ENCODE measurements at regions not wholly inside any gene's neighbourhood (a gene's known extent, or its start where the extent isn't known, plus 50 kb on each side); places are given as distances from the start of the nearest gene placed in this dataset.
"Not testable (repeated sequence)": the region's sequence is repeated elsewhere in the genome, so short reads cannot be mapped to it uniquely, and the experiment has no call there.

- DNase-seq (ENCODE audit: low spot score in 2 of 2) = no peak
- intact Hi-C loops (cut with DNase I) = no loop called here
- H3K36me3 ChIP-seq = no peaks in the 10 kb centered on the region
- no peak for TF ChIP-seq CTCF (IDR thresholded peaks at IDR 0.05)
- H3K4me3 ChIP-seq = no peak overlapping the region
- no peaks in the 10 kb centered on the region for H3K9me3 ChIP-seq
- H3K4me1 ChIP-seq = no peaks in the 10 kb centered on the region
- no peaks in the 10 kb centered on the region for H3K27me3 ChIP-seq
- no peak overlapping the region for H3K27ac ChIP-seq
Measured at GRCh38 chr14:106578481-106578880, 1052.1 kb downstream of the TMEM121 start.

GRCh38 chr14:106579084-106579483 lies 1052.7 kb downstream of the TMEM121 start:
- no peak for DNase-seq (ENCODE audit: low spot score in 2 of 2)
- no peaks in the 10 kb centered on the region for H3K9me3 ChIP-seq
- H3K36me3 ChIP-seq = no peaks in the 10 kb centered on the region
- no peaks in the 10 kb centered on the region for H3K27me3 ChIP-seq
- H3K4me3 ChIP-seq = no peak overlapping the region
- intact Hi-C loops (cut with DNase I) = no loop called here
- no peak overlapping the region for H3K27ac ChIP-seq
- TF ChIP-seq CTCF (IDR thresholded peaks at IDR 0.05) = no peak
- H3K4me1 ChIP-seq = no peaks in the 10 kb centered on the region

- DNase-seq (ENCODE audit: low spot score in 2 of 2) = no peak
- intact Hi-C loops (cut with DNase I) = no loop called here
- no peaks in the 10 kb centered on the region for H3K9me3 ChIP-seq
- no peak for TF ChIP-seq CTCF (IDR thresholded peaks at IDR 0.05)
- H3K4me1 ChIP-seq = no peaks in the 10 kb centered on the region
- no peak overlapping the region for H3K4me3 ChIP-seq
- H3K27ac ChIP-seq = no peak overlapping the region
- no peaks in the 10 kb centered on the region for H3K27me3 ChIP-seq
- no peaks in the 10 kb centered on the region for H3K36me3 ChIP-seq
Measured at GRCh38 chr14:106585692-106586091, 1059.3 kb downstream of the TMEM121 start.

- no peak overlapping the region for H3K4me3 ChIP-seq
- no peaks in the 10 kb centered on the region for H3K9me3 ChIP-seq
- H3K36me3 ChIP-seq = no peaks in the 10 kb centered on the region
- no peaks in the 10 kb centered on the region for H3K27me3 ChIP-seq
- no peak overlapping the region for H3K27ac ChIP-seq
- H3K4me1 ChIP-seq = no peaks in the 10 kb centered on the region
- intact Hi-C loops (cut with DNase I) = no loop called here
- TF ChIP-seq CTCF (IDR thresholded peaks at IDR 0.05) = no peak
- DNase-seq (ENCODE audit: low spot score in 2 of 2) = no peak
Measured at GRCh38 chr14:106586098-106586704, 1059.8 kb downstream of the TMEM121 start.

GRCh38 chr14:106591539-106591938 lies 1065.2 kb downstream of the TMEM121 start:
- H3K36me3 ChIP-seq; H3K27me3 ChIP-seq; intact Hi-C loops (cut with DNase I); H3K4me3 ChIP-seq; H3K27ac ChIP-seq; DNase-seq (ENCODE audit: low spot score in 2 of 2); H3K9me3 ChIP-seq; H3K4me1 ChIP-seq: not testable (repeated sequence)

GRCh38 chr14:106592115-106592852 lies 1065.9 kb downstream of the TMEM121 start:
- H3K27ac ChIP-seq; intact Hi-C loops (cut with DNase I); DNase-seq (ENCODE audit: low spot score in 2 of 2); H3K9me3 ChIP-seq; H3K4me3 ChIP-seq; H3K27me3 ChIP-seq; H3K36me3 ChIP-seq; H3K4me1 ChIP-seq: not testable (repeated sequence)

Measured in ascending aorta (tissue), 2 donors.